ENCODE measurements at regions not wholly inside any gene's neighbourhood (a gene's known extent, or its start where the extent isn't known, plus 50 kb on each side); places are given as distances from the start of the nearest gene placed in this dataset.

- DNase-seq (ENCODE audit: low read depth in 1 of 2, low spot score in 1 of 2) = no peak
Measured at GRCh38 chr18:72368308-72368707, 175.8 kb downstream of the CBLN2 start.

GRCh38 chr18:72360634-72361033 is 183.5 kb downstream of the CBLN2 start:
- DNase-seq (ENCODE audit: low read depth in 1 of 2, low spot score in 1 of 2) = no peak

- DNase-seq (ENCODE audit: low read depth in 1 of 2, low spot score in 1 of 2) = no peak
Measured at GRCh38 chr18:72342933-72343332, 201.2 kb downstream of the CBLN2 start.

- no peak for DNase-seq (ENCODE audit: low read depth in 1 of 2, low spot score in 1 of 2)
Measured at GRCh38 chr18:72339976-72340375, 204.2 kb downstream of the CBLN2 start.

GRCh38 chr18:72336786-72337185 is 207.4 kb downstream of the CBLN2 start:
- no peak for DNase-seq (ENCODE audit: low read depth in 1 of 2, low spot score in 1 of 2)

GRCh38 chr18:72329533-72329932 is 214.6 kb downstream of the CBLN2 start:
- no peak for DNase-seq (ENCODE audit: low read depth in 1 of 2, low spot score in 1 of 2)

GRCh38 chr18:72325307-72325706 is 218.8 kb downstream of the CBLN2 start:
- DNase-seq (ENCODE audit: low read depth in 1 of 2, low spot score in 1 of 2) = no peak

GRCh38 chr18:72324677-72325076 is 219.5 kb downstream of the CBLN2 start:
- no peak for DNase-seq (ENCODE audit: low read depth in 1 of 2, low spot score in 1 of 2)

- no peak for DNase-seq (ENCODE audit: low read depth in 1 of 2, low spot score in 1 of 2)
Measured at GRCh38 chr18:72316497-72316896, 227.6 kb downstream of the CBLN2 start.

GRCh38 chr18:72283148-72283925 is 260.8 kb downstream of the CBLN2 start:
- DNase-seq (ENCODE audit: low read depth in 1 of 2, low spot score in 1 of 2) = no peak

GRCh38 chr18:72273025-72273424 is 271.1 kb downstream of the CBLN2 start:
- no peak for DNase-seq (ENCODE audit: low read depth in 1 of 2, low spot score in 1 of 2)

- no peak for DNase-seq (ENCODE audit: low read depth in 1 of 2, low spot score in 1 of 2)
Measured at GRCh38 chr18:72261590-72261989, 282.6 kb downstream of the CBLN2 start.

GRCh38 chr18:72246076-72246475 is 298.1 kb downstream of the CBLN2 start:
- no peak for DNase-seq (ENCODE audit: low read depth in 1 of 2, low spot score in 1 of 2)

GRCh38 chr18:72235422-72235821 is 308.7 kb downstream of the CBLN2 start:
- no peak for DNase-seq (ENCODE audit: low read depth in 1 of 2, low spot score in 1 of 2)

- DNase-seq (ENCODE audit: low read depth in 1 of 2, low spot score in 1 of 2) = no peak
Measured at GRCh38 chr18:72233106-72233505, 311.0 kb downstream of the CBLN2 start.

GRCh38 chr18:72232644-72233043 is 311.5 kb downstream of the CBLN2 start:
- no peak for DNase-seq (ENCODE audit: low read depth in 1 of 2, low spot score in 1 of 2)

GRCh38 chr18:72225958-72226357 is 318.2 kb downstream of the CBLN2 start:
- DNase-seq (ENCODE audit: low read depth in 1 of 2, low spot score in 1 of 2) = no peak

GRCh38 chr18:72223733-72224132 is 320.4 kb downstream of the CBLN2 start:
- DNase-seq (ENCODE audit: low read depth in 1 of 2, low spot score in 1 of 2) = no peak

GRCh38 chr18:72208920-72209676 is 335.0 kb downstream of the CBLN2 start:
- DNase-seq (ENCODE audit: low read depth in 1 of 2, low spot score in 1 of 2) = no peak

- DNase-seq (ENCODE audit: low read depth in 1 of 2, low spot score in 1 of 2) = no peak
Measured at GRCh38 chr18:72207280-72207679, 336.9 kb downstream of the CBLN2 start.

GRCh38 chr18:72206814-72207213 is 337.3 kb downstream of the CBLN2 start:
- no peak for DNase-seq (ENCODE audit: low read depth in 1 of 2, low spot score in 1 of 2)

GRCh38 chr18:72201032-72201431 is 343.1 kb downstream of the CBLN2 start:
- DNase-seq (ENCODE audit: low read depth in 1 of 2, low spot score in 1 of 2) = no peak

- no peak for DNase-seq (ENCODE audit: low read depth in 1 of 2, low spot score in 1 of 2)
Measured at GRCh38 chr18:72197591-72197990, 346.6 kb downstream of the CBLN2 start.
